Hypothalamus (tissue), 51 donors: ENCODE measurements at regions not wholly inside any gene's neighbourhood (a gene's known extent, or its start where the extent isn't known, plus 50 kb on each side); places are given as distances from the start of the nearest gene placed in this dataset.
"Not testable (repeated sequence)": the region's sequence is repeated elsewhere in the genome, so short reads cannot be mapped to it uniquely, and the experiment has no call there.

Experiments
- DNase-seq, 51 donors: peaks; one replicate each; lab custom pipeline; 2025; lab: John Stamatoyannopoulos, UW

DNA sequence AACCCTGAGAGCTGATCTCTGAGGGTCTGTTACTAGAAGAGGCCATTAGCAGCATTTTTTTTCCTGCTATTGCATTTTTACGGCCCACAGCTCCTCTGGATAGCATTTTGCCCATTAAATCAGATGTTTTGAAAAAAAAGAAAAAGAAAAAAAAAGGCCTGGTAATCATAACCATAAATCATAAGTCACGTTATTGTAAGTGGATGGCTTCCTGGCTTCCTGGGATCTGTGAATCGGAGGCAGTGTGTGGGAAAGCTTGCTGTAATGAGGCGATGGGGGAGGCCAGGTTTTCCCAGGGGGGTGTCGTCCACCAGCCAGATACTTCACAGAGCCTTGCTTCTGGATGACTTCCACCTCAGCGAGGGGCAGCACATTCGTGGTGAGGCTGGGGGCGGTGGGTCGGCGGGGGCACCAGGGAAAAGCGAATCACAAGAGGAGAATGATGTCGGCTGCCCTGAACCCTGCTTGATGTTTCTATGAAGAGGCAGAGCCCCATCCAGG is 106.5 kb upstream of the SYT13 start:
- DNase-seq, result no peak

DNA sequence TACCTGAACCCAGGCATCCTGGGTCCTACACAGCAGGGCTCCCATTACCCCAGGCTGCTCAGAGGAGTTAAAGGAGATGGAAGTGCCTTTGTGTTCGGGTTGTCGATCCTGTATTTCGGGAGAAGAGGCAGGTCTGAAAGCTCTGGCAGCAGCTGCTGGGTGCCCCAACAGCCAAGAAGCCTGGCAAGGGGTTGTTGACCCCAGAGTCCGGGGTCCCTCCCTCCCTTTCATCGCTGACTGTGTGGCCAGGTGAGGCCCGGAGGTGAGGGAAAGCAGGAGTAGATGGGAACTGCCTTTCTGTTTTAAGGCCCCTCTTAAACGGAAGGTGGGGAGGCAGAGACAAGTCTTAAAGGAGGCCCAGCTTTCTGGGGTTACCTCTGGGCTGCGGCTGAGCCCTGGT is 106.0 kb upstream of the SYT13 start:
- DNase-seq, result no peak

DNA sequence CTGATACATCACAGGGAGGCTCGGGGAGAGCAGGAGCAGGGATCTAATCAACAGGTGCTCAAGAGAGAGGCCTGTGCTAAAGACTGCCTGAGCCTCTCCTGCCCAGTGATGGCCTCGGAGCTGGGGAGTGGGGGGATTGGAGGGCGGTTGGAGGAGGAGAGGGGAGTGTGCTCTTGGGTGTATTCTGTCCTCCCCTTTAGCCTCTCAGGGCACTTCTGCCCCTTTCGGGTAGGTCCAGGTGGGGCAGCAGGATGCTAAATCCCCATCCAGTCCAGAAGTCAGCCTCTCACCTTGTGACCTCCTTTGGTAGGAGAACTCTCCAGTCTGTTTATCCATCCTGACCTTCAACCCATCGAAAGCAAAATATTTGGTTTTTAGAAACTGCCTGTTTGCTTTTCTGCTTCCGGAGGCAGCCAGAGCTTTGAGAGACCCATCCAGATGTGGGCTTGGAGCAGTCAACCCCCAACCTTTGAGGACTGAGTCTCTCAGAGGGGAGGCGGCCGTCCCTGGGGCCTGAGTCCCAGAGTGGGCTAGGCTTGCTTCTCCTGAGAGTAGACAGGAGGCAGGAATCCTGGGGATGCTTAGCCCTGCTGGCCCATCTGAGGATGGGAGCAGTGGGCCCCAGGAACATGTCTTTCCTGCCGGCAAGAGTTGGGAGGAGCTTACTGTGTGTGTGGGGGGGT is 105.2 kb upstream of the SYT13 start:
- DNase-seq, result no peak

GRCh38 chr11:45390407-45390806 is 104.3 kb upstream of the SYT13 start:
- no peak for DNase-seq

DNA sequence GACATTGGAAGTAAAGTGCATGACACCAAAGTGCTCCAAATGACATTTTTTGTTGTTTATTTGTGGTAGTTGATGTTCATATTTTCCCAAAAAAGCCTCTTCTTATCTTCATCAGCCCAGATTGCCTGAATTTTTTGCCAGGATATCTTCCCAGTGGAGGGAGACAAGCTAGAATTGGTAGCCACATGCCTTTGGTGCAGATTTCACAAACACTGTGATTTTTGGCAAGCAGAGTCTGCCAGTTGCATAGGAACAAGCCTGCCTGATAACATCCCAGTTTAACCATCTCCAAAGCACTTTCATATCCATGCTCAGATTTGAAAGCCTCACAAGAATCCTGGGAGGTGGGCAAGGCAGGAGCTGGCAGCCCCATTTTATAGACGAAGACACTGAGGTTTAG is 102.3 kb upstream of the SYT13 start:
- DNase-seq, result no peak

DNA sequence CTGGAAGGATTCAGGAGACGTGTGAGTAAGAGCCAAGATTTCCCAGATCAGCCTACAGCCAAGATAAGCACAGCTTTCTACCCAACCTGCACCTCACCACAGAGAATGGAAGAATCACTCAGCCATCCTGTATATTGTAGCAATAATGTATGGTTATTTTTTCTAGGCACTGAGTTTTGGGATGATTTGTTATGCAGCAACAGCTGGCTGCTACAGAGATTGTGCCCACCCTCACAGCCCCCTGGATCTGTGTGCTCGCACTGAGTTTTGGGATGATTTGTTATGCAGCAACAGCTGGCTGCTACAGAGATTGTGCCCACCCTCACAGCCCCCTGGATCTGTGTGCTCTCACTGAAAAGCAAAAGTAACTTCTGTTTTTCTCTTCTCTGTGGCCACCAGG is 101.7 kb upstream of the SYT13 start:
- DNase-seq, result not testable (repeated sequence)

DNA sequence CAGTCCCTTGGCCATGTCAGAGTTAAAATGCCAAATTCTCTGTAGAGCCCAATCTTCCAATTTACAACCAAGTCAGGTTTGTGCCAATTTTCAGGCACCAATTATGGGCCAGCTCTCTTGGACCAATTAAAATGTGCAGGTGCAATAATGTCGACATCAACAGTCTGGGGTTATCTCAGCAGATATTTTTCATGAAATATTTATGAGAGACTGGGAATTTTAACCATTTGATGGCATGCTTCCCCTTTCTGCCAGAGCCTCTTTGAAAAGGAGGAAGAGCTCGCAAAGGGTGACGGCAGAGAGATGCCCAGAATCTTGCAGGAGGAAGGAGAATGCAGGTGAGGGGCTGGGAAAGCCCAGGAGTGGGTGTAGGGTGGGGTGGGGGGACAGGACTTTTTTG is 100.8 kb upstream of the SYT13 start:
- DNase-seq, result no peak

DNA sequence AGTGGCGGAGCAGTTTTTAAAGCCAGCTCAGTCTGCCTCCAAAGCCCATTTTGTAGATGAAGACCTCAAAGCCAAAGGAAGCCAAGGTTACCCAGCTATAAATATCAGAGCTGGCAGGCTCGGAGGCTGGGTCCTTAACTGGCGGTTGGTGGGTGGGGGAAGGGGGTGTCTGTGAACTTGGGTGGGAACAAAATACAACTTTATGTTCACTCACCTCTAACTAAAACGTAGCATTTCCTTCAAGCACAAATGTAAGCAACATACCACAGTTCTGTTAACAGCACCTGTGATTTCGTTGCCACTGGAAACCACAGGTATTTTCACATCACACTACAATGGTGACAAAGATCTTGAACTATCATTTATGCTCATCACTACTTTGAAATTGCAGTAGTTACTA is 99.7 kb upstream of the SYT13 start:
- DNase-seq, result no peak

DNA sequence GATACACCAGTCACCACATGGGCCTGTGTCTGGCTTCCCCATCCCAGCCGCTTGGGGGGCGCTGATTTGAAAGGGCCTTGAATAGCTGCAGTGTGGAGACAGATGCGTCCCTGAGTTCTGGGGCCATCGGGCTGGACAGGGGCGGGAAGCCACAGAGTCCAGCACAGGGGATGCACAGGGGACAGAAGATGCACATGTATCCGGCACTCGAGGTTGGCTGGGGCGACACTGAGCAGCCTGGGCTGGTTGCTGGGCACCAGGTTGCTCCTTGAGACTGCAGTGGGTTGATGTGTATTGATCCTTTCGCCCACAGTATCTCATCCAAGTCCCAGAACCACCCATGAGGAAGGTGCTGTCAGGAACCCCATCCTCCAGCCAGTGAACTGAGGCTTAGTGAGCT is 99.3 kb upstream of the SYT13 start:
- DNase-seq, result no peak

- DNase-seq, result no peak
Measured at GRCh38 chr11:45384711-45385241, 98.6 kb upstream of the SYT13 start.

DNA sequence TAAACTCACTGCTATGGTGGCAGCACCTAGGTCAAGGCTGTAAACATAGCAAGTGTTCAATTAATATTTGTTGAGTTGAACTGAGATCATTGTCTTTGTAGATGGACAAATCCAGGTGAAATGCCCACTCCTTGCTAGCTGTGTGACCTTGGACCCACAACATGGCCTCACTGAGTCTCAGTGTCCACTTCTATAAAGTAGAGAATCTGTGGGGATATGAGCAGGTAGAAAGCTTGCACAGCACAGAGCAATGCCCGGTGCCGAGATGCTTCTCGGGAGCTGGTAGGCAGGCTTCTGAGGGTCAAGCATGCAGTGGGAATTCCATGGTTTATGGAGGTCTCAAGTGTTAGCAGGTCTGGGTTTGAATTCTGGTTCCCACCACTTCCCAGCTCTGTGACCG is 97.9 kb upstream of the SYT13 start:
- no peak for DNase-seq

DNA sequence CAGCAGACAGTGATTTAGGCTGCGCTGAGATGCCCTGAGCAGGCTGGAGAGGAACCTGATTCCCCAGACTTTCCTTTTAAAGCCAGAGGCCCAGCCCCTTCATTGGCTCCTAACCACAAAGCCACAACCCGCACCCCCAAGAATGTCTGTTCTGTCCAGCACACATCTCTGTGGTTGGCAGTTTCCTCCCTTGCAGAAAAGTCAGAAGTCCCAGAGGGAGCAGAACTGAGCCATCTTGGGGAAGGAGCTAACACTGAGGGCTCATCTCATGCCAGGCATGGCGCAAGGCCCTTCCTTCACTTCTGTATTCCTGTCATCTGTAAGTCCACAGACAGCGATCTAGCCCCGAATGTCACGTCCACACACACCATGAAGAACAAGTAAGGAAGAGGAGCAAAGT is 97.1 kb upstream of the SYT13 start:
- DNase-seq, result peak in 8 of 51 donors; percentile 3 to 52 (median 14)

- no peak for DNase-seq
Measured at GRCh38 chr11:45382133-45382878, 96.2 kb upstream of the SYT13 start.

GRCh38 chr11:45379162-45379863 is 93.2 kb upstream of the SYT13 start:
- no peak for DNase-seq

DNA sequence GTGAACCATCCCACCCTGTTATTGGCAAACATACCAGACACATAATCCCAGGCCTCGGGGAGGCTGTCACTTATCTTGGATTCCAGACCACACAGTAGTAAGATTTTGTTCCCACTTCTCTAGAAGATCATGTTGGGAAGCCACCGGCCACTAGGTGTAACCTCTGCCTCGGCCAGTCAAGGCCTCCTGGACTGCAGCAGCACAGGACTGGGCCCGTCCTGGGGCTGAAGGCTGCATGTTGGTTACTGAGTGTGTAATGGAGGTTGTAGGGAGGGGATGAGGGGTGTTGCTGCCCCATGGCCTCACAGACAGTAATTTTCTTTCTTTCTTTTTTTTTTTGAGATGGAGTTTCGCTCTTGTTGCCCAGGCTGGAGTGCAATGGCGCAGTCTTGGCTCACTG is 92.4 kb upstream of the SYT13 start:
- no peak for DNase-seq

GRCh38 chr11:45374653-45375059 is 88.5 kb upstream of the SYT13 start:
- no peak for DNase-seq

GRCh38 chr11:45374130-45374529 is 88.0 kb upstream of the SYT13 start:
- no peak for DNase-seq

DNA sequence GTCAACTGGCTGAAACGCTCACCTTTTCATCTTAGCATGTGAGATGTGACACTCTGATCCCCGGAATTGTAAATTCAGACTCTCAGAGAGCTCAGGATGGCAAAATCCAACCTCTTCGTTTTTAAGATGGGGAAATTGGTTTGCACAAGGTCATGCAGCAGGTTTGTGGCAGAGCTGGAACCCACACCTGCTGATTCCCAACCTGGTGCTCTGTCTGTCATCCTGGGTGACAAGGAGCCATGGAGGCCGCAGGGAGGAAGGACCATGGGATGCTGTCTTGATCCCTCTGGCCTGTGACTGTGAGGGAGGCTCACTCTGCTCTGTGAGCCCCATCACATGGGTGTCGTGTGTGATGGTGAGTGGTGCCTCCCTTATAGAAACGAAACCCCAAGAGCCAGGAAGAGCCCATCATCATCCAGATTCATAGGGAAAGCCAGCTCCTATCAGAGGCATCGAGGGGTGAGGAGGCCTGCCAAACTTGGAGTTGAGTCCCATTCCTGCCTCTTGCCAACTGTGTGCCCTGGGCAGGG is 87.4 kb upstream of the SYT13 start:
- DNase-seq, result no peak

GRCh38 chr11:45372414-45372813 is 86.3 kb upstream of the SYT13 start:
- DNase-seq, result not testable (repeated sequence)

DNA sequence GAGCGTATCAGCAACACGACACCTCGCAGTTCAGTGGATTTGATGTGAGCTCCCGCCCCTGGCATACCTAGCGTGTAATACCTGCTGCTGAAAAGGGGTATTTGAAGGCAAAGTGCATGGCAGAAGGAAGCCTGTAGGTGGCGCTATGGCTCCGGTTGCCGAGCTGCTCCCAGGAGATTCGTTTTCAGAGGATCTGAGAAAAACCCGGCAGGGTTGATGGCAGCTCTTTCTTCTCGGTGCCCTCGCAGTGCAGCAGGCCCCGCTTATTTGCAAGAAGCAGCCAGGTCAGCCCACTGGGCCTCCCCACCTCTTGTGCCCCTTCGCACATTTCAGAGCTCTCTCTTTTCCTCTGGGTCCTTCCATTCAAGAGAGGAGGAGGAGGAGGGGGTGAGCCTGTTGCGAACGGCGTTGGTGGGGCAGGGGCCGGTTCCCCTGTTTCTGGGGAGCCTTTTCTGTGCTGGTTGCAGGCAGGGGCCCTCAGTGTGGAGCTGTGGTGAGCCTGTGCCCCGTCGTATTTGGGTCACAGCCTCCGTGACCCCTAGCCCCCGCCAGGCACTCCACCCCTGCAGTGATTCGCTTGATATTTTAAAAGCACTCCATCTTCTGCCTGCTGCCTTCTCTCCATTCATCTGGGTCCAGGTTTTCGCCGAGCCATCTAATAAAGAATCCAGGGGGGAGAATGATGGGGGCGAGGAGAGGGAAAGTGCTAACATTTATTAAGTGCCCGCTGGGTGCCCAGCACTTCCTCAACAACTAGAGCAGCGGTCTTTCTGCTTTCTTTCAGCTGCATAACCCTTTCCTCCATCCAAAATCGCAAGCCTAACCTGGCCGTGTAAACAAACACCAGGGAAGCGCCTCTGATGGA is 85.3 kb upstream of the SYT13 start:
- peak in 45 of 51 donors; percentile 13 to 88 (median 65) for DNase-seq
